MM.1S (cell line): ENCODE measurements at regions not wholly inside any gene's neighbourhood (a gene's known extent, or its start where the extent isn't known, plus 50 kb on each side); places are given as distances from the start of the nearest gene placed in this dataset.

Source experiments
- EZH2 ChIP-seq: fragments of 300-600 bp; sonication (generic); optimal IDR thresholded peaks from 2 replicates; pipeline ENCODE3; 2017; ENCODE audit warnings: low read depth, mild to moderate bottlenecking, antibody characterized with exemption, low read length, mixed read lengths
- TF ChIP-seq, protein P1 (sequence below): fragments of 300-600 bp; sonication (generic); IDR thresholded peaks from 2 replicates; pipeline ENCODE4 v1.5.1; 2016; ENCODE audit warnings: antibody characterized with exemption, low read length, mixed read lengths

DNA sequence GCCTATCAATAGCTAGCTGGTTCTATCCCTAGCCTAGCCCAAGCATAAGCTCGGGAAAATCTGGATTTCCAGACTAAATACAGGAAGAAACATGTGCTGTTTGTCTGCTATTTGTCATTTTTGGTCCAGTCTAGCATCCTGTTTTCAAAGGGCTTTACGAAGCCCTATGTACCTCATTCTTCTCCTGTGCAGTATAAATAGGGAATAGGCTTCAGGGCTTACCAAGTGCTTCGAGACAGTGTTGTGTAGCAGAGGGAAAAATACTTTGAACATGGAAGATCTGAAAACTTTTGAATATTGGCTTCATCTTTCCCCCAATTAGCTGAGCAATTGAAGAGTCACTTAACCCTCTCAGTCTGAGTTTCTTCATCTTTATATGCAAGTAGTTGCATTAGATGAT lies 679.8 kb downstream of the TDRD15 start:
- TF ChIP-seq, protein P1, sequence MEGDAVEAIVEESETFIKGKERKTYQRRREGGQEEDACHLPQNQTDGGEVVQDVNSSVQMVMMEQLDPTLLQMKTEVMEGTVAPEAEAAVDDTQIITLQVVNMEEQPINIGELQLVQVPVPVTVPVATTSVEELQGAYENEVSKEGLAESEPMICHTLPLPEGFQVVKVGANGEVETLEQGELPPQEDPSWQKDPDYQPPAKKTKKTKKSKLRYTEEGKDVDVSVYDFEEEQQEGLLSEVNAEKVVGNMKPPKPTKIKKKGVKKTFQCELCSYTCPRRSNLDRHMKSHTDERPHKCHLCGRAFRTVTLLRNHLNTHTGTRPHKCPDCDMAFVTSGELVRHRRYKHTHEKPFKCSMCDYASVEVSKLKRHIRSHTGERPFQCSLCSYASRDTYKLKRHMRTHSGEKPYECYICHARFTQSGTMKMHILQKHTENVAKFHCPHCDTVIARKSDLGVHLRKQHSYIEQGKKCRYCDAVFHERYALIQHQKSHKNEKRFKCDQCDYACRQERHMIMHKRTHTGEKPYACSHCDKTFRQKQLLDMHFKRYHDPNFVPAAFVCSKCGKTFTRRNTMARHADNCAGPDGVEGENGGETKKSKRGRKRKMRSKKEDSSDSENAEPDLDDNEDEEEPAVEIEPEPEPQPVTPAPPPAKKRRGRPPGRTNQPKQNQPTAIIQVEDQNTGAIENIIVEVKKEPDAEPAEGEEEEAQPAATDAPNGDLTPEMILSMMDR = no peak
- no peak for TF ChIP-seq EZH2
